ENCODE measurements at regions not wholly inside any gene's neighbourhood (a gene's known extent, or its start where the extent isn't known, plus 50 kb on each side); places are given as distances from the start of the nearest gene placed in this dataset.

DNA sequence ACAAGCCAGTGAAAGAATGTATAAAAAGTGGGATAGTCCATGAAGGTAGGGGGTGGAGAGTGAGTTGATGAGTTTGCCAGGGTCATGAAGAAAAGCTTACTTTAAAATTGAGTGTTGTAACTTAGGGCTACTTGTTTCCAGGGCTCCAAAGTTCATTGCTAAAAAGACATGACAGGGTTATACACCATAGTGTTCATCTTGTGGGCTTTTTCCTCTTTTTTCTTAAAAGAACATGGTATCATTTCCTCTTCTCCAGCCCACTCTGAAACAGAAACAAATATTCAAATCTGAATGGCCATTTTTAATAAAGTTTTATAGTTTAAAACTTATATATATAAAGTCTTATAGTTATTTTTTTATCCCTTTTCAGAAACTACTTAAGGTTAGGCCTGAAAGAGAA is 115.7 kb upstream of the SMC2 start:
- no peaks in the 10 kb centered on the region for H3K9me2 ChIP-seq (ENCODE audit: low read depth, low read length)

DNA sequence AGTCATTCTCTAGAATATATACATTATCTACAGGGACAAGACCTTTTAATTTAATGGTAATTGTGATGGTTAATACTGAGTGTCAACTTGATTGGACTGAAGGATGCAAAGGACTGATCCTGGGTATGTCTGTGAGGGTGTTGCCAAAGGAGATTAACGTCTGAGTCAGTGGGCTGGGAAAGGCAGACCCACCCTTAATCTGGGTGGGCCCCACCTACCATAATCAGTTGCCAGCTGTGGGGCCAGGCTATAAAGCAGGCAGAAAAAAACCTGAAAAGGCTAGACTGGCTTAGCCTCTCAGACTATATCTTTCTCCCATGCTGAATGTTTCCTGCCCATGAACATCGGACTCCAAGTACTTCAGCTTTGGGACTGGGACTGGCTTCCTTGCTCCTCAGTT is 112.2 kb upstream of the SMC2 start:
- no peaks in the 10 kb centered on the region for H3F3A ChIP-seq (ENCODE audit: insufficient read depth, low read length)
- no peaks in the 10 kb centered on the region for H3K9me3 ChIP-seq (ENCODE audit: low read length)
- H2AFZ ChIP-seq (ENCODE audit: low read length): no peak overlapping the region
- no peaks in the 10 kb centered on the region for H4K20me1 ChIP-seq (ENCODE audit: insufficient read depth, low read length)
- H3K27me3 ChIP-seq (ENCODE audit: insufficient read depth, low read length): no peaks in the 10 kb centered on the region; the same call in 1 of the 2 replicates
- no peaks in the 10 kb centered on the region for H3K9me2 ChIP-seq (ENCODE audit: low read depth, low read length)
- TF ChIP-seq, protein P1, sequence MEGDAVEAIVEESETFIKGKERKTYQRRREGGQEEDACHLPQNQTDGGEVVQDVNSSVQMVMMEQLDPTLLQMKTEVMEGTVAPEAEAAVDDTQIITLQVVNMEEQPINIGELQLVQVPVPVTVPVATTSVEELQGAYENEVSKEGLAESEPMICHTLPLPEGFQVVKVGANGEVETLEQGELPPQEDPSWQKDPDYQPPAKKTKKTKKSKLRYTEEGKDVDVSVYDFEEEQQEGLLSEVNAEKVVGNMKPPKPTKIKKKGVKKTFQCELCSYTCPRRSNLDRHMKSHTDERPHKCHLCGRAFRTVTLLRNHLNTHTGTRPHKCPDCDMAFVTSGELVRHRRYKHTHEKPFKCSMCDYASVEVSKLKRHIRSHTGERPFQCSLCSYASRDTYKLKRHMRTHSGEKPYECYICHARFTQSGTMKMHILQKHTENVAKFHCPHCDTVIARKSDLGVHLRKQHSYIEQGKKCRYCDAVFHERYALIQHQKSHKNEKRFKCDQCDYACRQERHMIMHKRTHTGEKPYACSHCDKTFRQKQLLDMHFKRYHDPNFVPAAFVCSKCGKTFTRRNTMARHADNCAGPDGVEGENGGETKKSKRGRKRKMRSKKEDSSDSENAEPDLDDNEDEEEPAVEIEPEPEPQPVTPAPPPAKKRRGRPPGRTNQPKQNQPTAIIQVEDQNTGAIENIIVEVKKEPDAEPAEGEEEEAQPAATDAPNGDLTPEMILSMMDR (IDR thresholded peaks at IDR 0.05; ENCODE audit: low read length): no peak
- no peak for TF ChIP-seq EZH2 (IDR thresholded peaks at IDR 0.05; ENCODE audit: borderline replicate concordance, low read length)
- no peaks in the 10 kb centered on the region for H3K36me3 ChIP-seq (ENCODE audit: insufficient read depth, low read length)
- no peaks in the 10 kb centered on the region for H3K79me2 ChIP-seq (ENCODE audit: insufficient read depth, low read length)
- H3K4me2 ChIP-seq (ENCODE audit: low read length): no peak overlapping the region
- H3K27ac ChIP-seq (ENCODE audit: low read depth, low read length, poor library complexity, severe bottlenecking): no peak overlapping the region
- H3K4me1 ChIP-seq (ENCODE audit: insufficient read depth, low read length, severe bottlenecking): no peaks in the 10 kb centered on the region
- no peak overlapping the region for H3K9ac ChIP-seq (ENCODE audit: low read length)
- H3K4me3 ChIP-seq (ENCODE audit: low read depth, low read length, poor library complexity, severe bottlenecking): no peak overlapping the region

More for the DNA sequence above, 115.7 kb upstream of the SMC2 start:
- H3K4me3 ChIP-seq (ENCODE audit: low read depth, low read length, poor library complexity, severe bottlenecking): no peak overlapping the region
- H3K9me3 ChIP-seq (ENCODE audit: low read length): no peaks in the 10 kb centered on the region
- H3K27ac ChIP-seq (ENCODE audit: low read depth, low read length, poor library complexity, severe bottlenecking): no peak overlapping the region
- no peaks in the 10 kb centered on the region for H4K20me1 ChIP-seq (ENCODE audit: insufficient read depth, low read length)
- H3K4me2 ChIP-seq (ENCODE audit: low read length): no peak overlapping the region
- no peak overlapping the region for H2AFZ ChIP-seq (ENCODE audit: low read length)
- no peaks in the 10 kb centered on the region for H3K36me3 ChIP-seq (ENCODE audit: insufficient read depth, low read length)
- no peaks in the 10 kb centered on the region for H3K79me2 ChIP-seq (ENCODE audit: insufficient read depth, low read length)
- H3K4me1 ChIP-seq (ENCODE audit: insufficient read depth, low read length, severe bottlenecking): no peaks in the 10 kb centered on the region
- H3F3A ChIP-seq (ENCODE audit: insufficient read depth, low read length): no peaks in the 10 kb centered on the region
- no peaks in the 10 kb centered on the region; the same call in 1 of the 2 replicates for H3K27me3 ChIP-seq (ENCODE audit: insufficient read depth, low read length)
- no peak overlapping the region for H3K9ac ChIP-seq (ENCODE audit: low read length)
- no peak for TF ChIP-seq EZH2 (IDR thresholded peaks at IDR 0.05; ENCODE audit: borderline replicate concordance, low read length)
- TF ChIP-seq, protein P1 (IDR thresholded peaks at IDR 0.05; ENCODE audit: low read length): no peak

DNA sequence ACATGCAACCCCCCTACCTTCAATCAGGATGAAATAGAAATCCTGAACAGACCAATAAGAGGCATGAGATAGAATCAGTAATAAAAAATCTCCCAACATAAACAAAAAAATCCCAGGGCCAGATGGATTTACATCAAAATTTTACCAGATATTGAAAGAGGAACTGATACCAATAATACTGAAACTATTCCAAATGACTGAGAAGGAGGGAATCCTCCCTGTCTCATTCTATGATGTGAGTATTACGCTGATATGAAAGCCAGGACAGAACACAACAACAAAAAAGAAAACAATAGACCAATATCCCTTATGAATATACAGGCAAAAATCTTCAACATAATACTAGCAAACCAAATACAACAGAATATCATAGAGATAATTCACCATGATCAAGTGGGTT is 109.0 kb upstream of the SMC2 start:
- H2AFZ ChIP-seq (ENCODE audit: low read length): no peak overlapping the region
- H3K9me3 ChIP-seq (ENCODE audit: low read length): no peaks in the 10 kb centered on the region
- no peaks in the 10 kb centered on the region for H3K36me3 ChIP-seq (ENCODE audit: insufficient read depth, low read length)
- TF ChIP-seq, protein P1 (IDR thresholded peaks at IDR 0.05; ENCODE audit: low read length): no peak
- TF ChIP-seq EZH2 (IDR thresholded peaks at IDR 0.05; ENCODE audit: borderline replicate concordance, low read length): no peak
- no peak overlapping the region for H3K27ac ChIP-seq (ENCODE audit: low read depth, low read length, poor library complexity, severe bottlenecking)
- H3K4me3 ChIP-seq (ENCODE audit: low read depth, low read length, poor library complexity, severe bottlenecking): no peak overlapping the region
- H3K9me2 ChIP-seq (ENCODE audit: low read depth, low read length): no peaks in the 10 kb centered on the region
- H3K4me2 ChIP-seq (ENCODE audit: low read length): no peak overlapping the region
- no peak overlapping the region for H3K9ac ChIP-seq (ENCODE audit: low read length)
- no peaks in the 10 kb centered on the region for H4K20me1 ChIP-seq (ENCODE audit: insufficient read depth, low read length)
- no peaks in the 10 kb centered on the region for H3F3A ChIP-seq (ENCODE audit: insufficient read depth, low read length)
- H3K79me2 ChIP-seq (ENCODE audit: insufficient read depth, low read length): no peaks in the 10 kb centered on the region
- no peaks in the 10 kb centered on the region for H3K4me1 ChIP-seq (ENCODE audit: insufficient read depth, low read length, severe bottlenecking)
- no peaks in the 10 kb centered on the region for H3K27me3 ChIP-seq (ENCODE audit: insufficient read depth, low read length)
